ENCODE measurements at regions not wholly inside any gene's neighbourhood (a gene's known extent, or its start where the extent isn't known, plus 50 kb on each side); places are given as distances from the start of the nearest gene placed in this dataset.

- no peak for DNase-seq
- H3K4me3 ChIP-seq (ENCODE audit: low read depth, low read length), result no peak overlapping the region
- TF ChIP-seq CTCF (IDR thresholded peaks at IDR 0.05; ENCODE audit: low read depth, low read length), result no peak
- no peaks in the 10 kb centered on the region for H3K27me3 ChIP-seq
- no peaks in the 10 kb centered on the region for H3K9me3 ChIP-seq
- H3K4me1 ChIP-seq, result no peaks in the 10 kb centered on the region
- no peaks in the 10 kb centered on the region for H3K36me3 ChIP-seq
Measured at GRCh38 chr2:184297085-184297484, 301.2 kb upstream of the ZNF804A start.

- Histone ChIP-seq H3K27me3 (no peaks in the 10 kb centered on the region), H3K9me3 (no peaks in the 10 kb centered on the region), H3K36me3 (no peaks in the 10 kb centered on the region), H3K4me1 (no peaks in the 10 kb centered on the region), H3K4me3 (ENCODE audit: low read depth, low read length) (no peak overlapping the region)
- DNase-seq, result no peak
- no peak for TF ChIP-seq CTCF (IDR thresholded peaks at IDR 0.05; ENCODE audit: low read depth, low read length)
Measured at GRCh38 chr2:184302506-184302905, 295.8 kb upstream of the ZNF804A start.

GRCh38 chr2:184304006-184304405, 294.3 kb upstream of the ZNF804A start:
- H3K9me3 ChIP-seq, result no peaks in the 10 kb centered on the region
- H3K27me3 ChIP-seq, result no peaks in the 10 kb centered on the region
- no peaks in the 10 kb centered on the region for H3K36me3 ChIP-seq
- no peak for DNase-seq
- H3K4me3 ChIP-seq (ENCODE audit: low read depth, low read length), result no peak overlapping the region
- TF ChIP-seq CTCF (IDR thresholded peaks at IDR 0.05; ENCODE audit: low read depth, low read length), result no peak
- no peaks in the 10 kb centered on the region for H3K4me1 ChIP-seq

- DNase-seq, result no peak
Measured at GRCh38 chr2:184305105-184305504, 293.2 kb upstream of the ZNF804A start.

GRCh38 chr2:184308706-184309105, 289.6 kb upstream of the ZNF804A start:
- no peaks in the 10 kb centered on the region for H3K36me3 ChIP-seq
- no peak for TF ChIP-seq CTCF (IDR thresholded peaks at IDR 0.05; ENCODE audit: low read depth, low read length)
- H3K4me3 ChIP-seq (ENCODE audit: low read depth, low read length), result no peak overlapping the region
- DNase-seq, result no peak
- no peaks in the 10 kb centered on the region for H3K4me1 ChIP-seq
- no peaks in the 10 kb centered on the region for H3K27me3 ChIP-seq
- no peaks in the 10 kb centered on the region for H3K9me3 ChIP-seq

More at GRCh38 chr2:184305105-184305504, 293.2 kb upstream of the ZNF804A start:
- no peak overlapping the region for H3K4me3 ChIP-seq (ENCODE audit: low read depth, low read length)
- no peaks in the 10 kb centered on the region for H3K4me1 ChIP-seq
- H3K27me3 ChIP-seq, result no peaks in the 10 kb centered on the region
- TF ChIP-seq CTCF (IDR thresholded peaks at IDR 0.05; ENCODE audit: low read depth, low read length), result no peak
- H3K9me3 ChIP-seq, result no peaks in the 10 kb centered on the region
- H3K36me3 ChIP-seq, result no peaks in the 10 kb centered on the region

- TF ChIP-seq CTCF (IDR thresholded peaks at IDR 0.05; ENCODE audit: low read depth, low read length), result no peak
- H3K36me3 ChIP-seq, result no peaks in the 10 kb centered on the region
- DNase-seq, result no peak
- no peaks in the 10 kb centered on the region for H3K4me1 ChIP-seq
- no peak overlapping the region for H3K4me3 ChIP-seq (ENCODE audit: low read depth, low read length)
- no peaks in the 10 kb centered on the region for H3K9me3 ChIP-seq
- H3K27me3 ChIP-seq, result no peaks in the 10 kb centered on the region
Measured at GRCh38 chr2:184312970-184313369, 285.4 kb upstream of the ZNF804A start.
